Spleen (tissue), 11 donors: ENCODE measurements at regions not wholly inside any gene's neighbourhood (a gene's known extent, or its start where the extent isn't known, plus 50 kb on each side); places are given as distances from the start of the nearest gene placed in this dataset.

Experiments used
- DNase-seq: peaks from one replicate; pipeline ENCODE4 v3.0.0-alpha.2; 2020
- H3K27ac ChIP-seq, 8 donors: fragments of 200-600 bp; sonication (generic) in 7 of 8; 1 replicate in 4 of 8; 2 replicates in 4 of 8; pipeline versions ENCODE4 v1.5.0 to v1.8.0; 2016 to 2021; ENCODE audit warnings: inconsistent platforms in 4 of 8, mild to moderate bottlenecking in 4 of 8, moderate library complexity in 1 of 8
- H3K27me3 ChIP-seq, 7 donors: fragments of 200-600 bp; sonication (generic) in 6 of 7; replicated peaks in 1 of 7; 1 replicate in 4 of 7; 2 replicates in 3 of 7; pipeline versions ENCODE4 v1.5.0 to v1.8.0; 2016 to 2021; ENCODE audit warnings: inconsistent platforms in 3 of 7, mild to moderate bottlenecking in 1 of 7
- H3K36me3 ChIP-seq, 6 donors: fragments of 200-600 bp; sonication (generic) in 5 of 6; 1 replicate in 4 of 6; 2 replicates in 2 of 6; pipeline versions ENCODE4 v1.5.0 to v1.8.0; 2016 to 2021; ENCODE audit warnings: inconsistent platforms in 2 of 6
- H3K4me1 ChIP-seq, 6 donors: fragments of 200-600 bp; sonication (generic) in 5 of 6; 1 replicate in 3 of 6; 2 replicates in 3 of 6; pipeline versions ENCODE4 v1.5.0 to v1.8.0; 2016 to 2021; ENCODE audit warnings: inconsistent platforms in 3 of 6
- H3K4me3 ChIP-seq, 8 donors: fragments of 200-600 bp; sonication (generic) in 7 of 8; 1 replicate in 4 of 8; 2 replicates in 4 of 8; pipeline versions ENCODE4 v1.5.0 to v1.8.0; 2016 to 2021; ENCODE audit warnings: inconsistent platforms in 4 of 8, mild to moderate bottlenecking in 4 of 8, moderate library complexity in 2 of 8
- H3K9me3 ChIP-seq, 8 donors: fragments of 200-600 bp; sonication (generic) in 7 of 8; 1 replicate in 4 of 8; 2 replicates in 4 of 8; pipeline versions ENCODE4 v1.5.0 to v1.8.0; 2016 to 2021; ENCODE audit warnings: inconsistent platforms in 4 of 8
- POLR2A ChIP-seq, 3 donors: fragments of 450-650 bp; IDR thresholded peaks; one replicate each; pipeline ENCODE4 v1.5.1; 2017; ENCODE audit warnings: antibody characterized with exemption in 3 of 3, mild to moderate bottlenecking in 1 of 3
- POLR2AphosphoS5 ChIP-seq, 3 donors: sonication (generic); formaldehyde crosslinking; IDR thresholded peaks; one replicate each; pipeline ENCODE4 v1.5.1; 2017; ENCODE audit warnings: antibody characterized with exemption in 3 of 3
- WGBS, 5 donors: extraction: QIAGEN DNeasy Blood & Tissue Kit in 3 of 5; methylation state at CpG; one replicate each; pipeline versions ENCODE4 v1.1.5 to v1.1.7; 2013 to 2018; 5-methylcytosine and 5-hydroxymethylcytosine counted together
- intact Hi-C: fragments of 100-400 bp; cut with DNase I; formaldehyde crosslinking; loops from one replicate; pipeline ENCODE4 v1.15.0; 2023; ENCODE audit warnings: low total_unique reads
- TF ChIP-seq, protein P1 (sequence below), 11 experiments: fragments of 200-600 bp in 7 of 11; fragments of 450-650 bp in 4 of 11; sonication (generic) in 4 of 11; IDR thresholded peaks in 8 of 11; conservative IDR thresholded peaks in 3 of 11; 1 replicate in 7 of 11; 2 replicates in 4 of 11; pipeline versions ENCODE4 v1.4.0 to v1.8.0; 2016 to 2021; ENCODE audit warnings: antibody characterized with exemption in 11 of 11, inconsistent platforms in 4 of 11, mild to moderate bottlenecking in 1 of 11
- donor health status: healthy with polysubstance abuse.
- donor health status: DM: no; HTN: no; CAD: no; lungs with moderate emphysema.
- donor health status: DM: no; HTN: no; CAD: no.
- donor health status: Bipolar disorder and iron deficiency.
- donor health status: healthy.
- donor health status: DM: no; HTN: no; CAD: no.
- donor health status: DM: yes; HTN: yes; CAD: no.

DNA sequence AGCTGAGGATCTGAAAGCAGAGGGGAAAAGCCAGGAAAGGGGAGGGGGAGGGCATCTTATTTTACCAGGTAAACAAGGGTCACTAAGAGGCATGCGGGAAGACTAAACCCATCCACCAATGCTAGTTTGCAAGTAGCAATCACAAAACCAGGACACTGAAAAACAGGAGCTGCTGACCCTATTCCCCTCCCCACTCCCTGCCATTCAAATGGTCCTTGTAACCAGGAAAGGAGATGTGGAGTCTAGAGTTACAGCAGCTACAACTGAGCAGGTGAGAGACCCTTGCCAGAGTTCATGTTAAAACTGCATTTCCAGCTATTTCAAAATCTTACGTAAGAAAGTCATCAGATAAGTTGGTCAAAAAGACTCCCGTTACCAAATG is 85.3 kb upstream of the SIMC1 start:
- Histone ChIP-seq H3K4me3 (no peak overlapping the region), H3K9me3 (no peaks in the 10 kb centered on the region), H3K36me3 (no peaks in the 10 kb centered on the region), H3K27ac (no peak overlapping the region), H3K27me3 (peaks cover 0 to 4% (median 0%) of the 10 kb centered on the region in 7 donors), H3K4me1 (peaks cover 0 to 6% (median 0%) of the 10 kb centered on the region in 6 donors)
- WGBS, 5 donors: 82 to 95% (median 85%) methylated on average over 3 of the region's 3 CpGs
- TF ChIP-seq, protein P1, sequence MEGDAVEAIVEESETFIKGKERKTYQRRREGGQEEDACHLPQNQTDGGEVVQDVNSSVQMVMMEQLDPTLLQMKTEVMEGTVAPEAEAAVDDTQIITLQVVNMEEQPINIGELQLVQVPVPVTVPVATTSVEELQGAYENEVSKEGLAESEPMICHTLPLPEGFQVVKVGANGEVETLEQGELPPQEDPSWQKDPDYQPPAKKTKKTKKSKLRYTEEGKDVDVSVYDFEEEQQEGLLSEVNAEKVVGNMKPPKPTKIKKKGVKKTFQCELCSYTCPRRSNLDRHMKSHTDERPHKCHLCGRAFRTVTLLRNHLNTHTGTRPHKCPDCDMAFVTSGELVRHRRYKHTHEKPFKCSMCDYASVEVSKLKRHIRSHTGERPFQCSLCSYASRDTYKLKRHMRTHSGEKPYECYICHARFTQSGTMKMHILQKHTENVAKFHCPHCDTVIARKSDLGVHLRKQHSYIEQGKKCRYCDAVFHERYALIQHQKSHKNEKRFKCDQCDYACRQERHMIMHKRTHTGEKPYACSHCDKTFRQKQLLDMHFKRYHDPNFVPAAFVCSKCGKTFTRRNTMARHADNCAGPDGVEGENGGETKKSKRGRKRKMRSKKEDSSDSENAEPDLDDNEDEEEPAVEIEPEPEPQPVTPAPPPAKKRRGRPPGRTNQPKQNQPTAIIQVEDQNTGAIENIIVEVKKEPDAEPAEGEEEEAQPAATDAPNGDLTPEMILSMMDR (IDR thresholded peaks at IDR 0.05 in 8 of 11, conservative IDR thresholded peaks at IDR 0.05 in 3 of 11): no peak
- no peak for TF ChIP-seq POLR2AphosphoS5 (IDR thresholded peaks at IDR 0.05)
- no peak for TF ChIP-seq POLR2A (IDR thresholded peaks at IDR 0.05)
- no peak for DNase-seq
- intact Hi-C loops: no loop called here

DNA sequence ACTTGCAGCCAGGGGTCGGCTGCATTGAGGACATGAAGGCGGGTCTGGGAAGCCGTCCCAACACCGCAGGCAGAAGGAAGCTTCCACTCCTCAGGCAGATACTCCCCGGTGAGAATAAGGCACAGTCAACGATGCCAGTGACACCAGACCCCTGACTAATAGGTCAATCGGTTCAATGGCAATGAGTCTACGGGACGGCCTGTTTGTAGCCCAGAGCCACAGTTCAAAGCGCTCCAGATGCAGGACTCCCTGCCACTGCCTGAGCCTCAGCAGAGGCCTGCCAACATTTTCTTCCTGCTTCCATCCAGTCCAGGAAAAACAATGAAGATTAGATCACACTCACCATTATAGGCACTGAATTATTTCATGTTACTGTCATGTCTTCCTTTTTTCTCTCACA is 84.5 kb upstream of the SIMC1 start:
- Histone ChIP-seq H3K36me3 (no peaks in the 10 kb centered on the region), H3K27me3 (peaks cover 0 to 4% (median 0%) of the 10 kb centered on the region in 7 donors), H3K4me3 (no peak overlapping the region), H3K27ac (peak overlapping the region in 6 of 8 donors; percentile 0 to 52 (median 39)), H3K9me3 (no peaks in the 10 kb centered on the region), H3K4me1 (peaks cover 0 to 6% (median 0%) of the 10 kb centered on the region in 6 donors)
- DNase-seq: no peak
- 40 to 64% (median 58%) methylated on average over 10 of the region's 10 CpGs for WGBS, 5 donors
- TF ChIP-seq, protein P1 (IDR thresholded peaks at IDR 0.05 in 8 of 11, conservative IDR thresholded peaks at IDR 0.05 in 3 of 11): no peak
- TF ChIP-seq POLR2AphosphoS5 (IDR thresholded peaks at IDR 0.05): peak in 1 of 3 donors; percentile 20
- intact Hi-C loops: no loop called here

DNA sequence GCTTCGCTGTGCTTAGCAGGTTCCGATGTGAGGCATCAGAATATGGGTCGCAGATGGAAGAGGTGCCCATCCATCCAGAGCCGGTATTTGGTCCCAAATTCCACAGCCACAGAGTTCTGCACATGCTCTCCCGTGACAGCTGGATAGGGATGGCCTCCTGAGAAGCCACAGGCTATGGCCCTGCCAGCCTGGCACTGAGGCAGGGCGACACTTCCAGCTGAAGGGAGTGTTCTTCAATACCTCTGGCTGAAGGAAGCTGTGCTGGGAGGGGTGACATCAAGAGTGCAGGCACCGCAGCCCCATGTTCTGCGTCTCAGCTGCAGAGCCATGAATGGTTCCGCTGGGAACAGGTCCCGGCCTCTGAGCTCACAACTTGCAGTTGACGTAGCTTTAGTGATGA is 83.4 kb upstream of the SIMC1 start:
- Histone ChIP-seq H3K27me3 (peaks cover 0 to 4% (median 0%) of the 10 kb centered on the region in 7 donors), H3K4me1 (peaks cover 0 to 6% (median 0%) of the 10 kb centered on the region in 6 donors), H3K9me3 (no peaks in the 10 kb centered on the region), H3K4me3 (no peak overlapping the region), H3K27ac (peak overlapping the region in 1 of 8 donors; percentile 52), H3K36me3 (no peaks in the 10 kb centered on the region)
- WGBS, 5 donors: 80 to 95% (median 92%) methylated on average over 6 to 11 of the region's 11 CpGs
- intact Hi-C loops: no loop called here
- TF ChIP-seq POLR2A (IDR thresholded peaks at IDR 0.05) (no peak), POLR2AphosphoS5 (IDR thresholded peaks at IDR 0.05) (no peak)
- TF ChIP-seq, protein P1 (IDR thresholded peaks at IDR 0.05 in 8 of 11, conservative IDR thresholded peaks at IDR 0.05 in 3 of 11): no peak
- no peak for DNase-seq

DNA sequence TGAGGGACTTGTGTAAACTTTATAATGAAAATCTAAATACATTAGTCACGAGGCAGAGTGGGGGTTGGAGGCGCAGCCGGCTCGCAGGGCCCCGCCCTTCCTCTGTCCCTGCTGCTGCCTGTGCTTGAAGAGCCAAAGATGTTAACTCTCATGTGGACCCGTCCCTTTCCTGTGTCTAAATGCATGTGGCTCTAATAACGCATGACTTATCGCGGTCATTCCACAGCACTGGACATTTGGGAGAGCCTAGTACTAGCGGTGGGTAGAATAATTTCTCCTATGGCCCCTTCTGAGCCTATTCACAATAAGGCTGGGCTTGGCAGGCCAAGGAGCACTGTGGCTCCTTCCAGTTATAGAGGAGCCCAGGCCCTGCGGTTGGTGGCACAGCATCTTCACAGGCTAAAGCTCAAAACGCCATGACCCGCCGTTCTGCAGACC is 82.3 kb upstream of the SIMC1 start:
- WGBS, 5 donors: 65 to 75% (median 72%) methylated on average over 14 of the region's 14 CpGs
- H3K4me1 ChIP-seq: peaks cover 0 to 6% (median 0%) of the 10 kb centered on the region in 6 donors
- no peak overlapping the region for H3K27ac ChIP-seq
- intact Hi-C loops: no loop called here
- no peak for DNase-seq
- TF ChIP-seq, protein P1 (IDR thresholded peaks at IDR 0.05 in 8 of 11, conservative IDR thresholded peaks at IDR 0.05 in 3 of 11): no peak
- TF ChIP-seq POLR2A (IDR thresholded peaks at IDR 0.05) (no peak), POLR2AphosphoS5 (IDR thresholded peaks at IDR 0.05) (peak in 1 of 3 donors; percentile 45)
- peaks cover 0 to 4% (median 0%) of the 10 kb centered on the region in 8 donors for H3K9me3 ChIP-seq
- peaks cover 0 to 7% (median 0%) of the 10 kb centered on the region in 7 donors for H3K27me3 ChIP-seq
- H3K36me3 ChIP-seq: no peaks in the 10 kb centered on the region
- no peak overlapping the region for H3K4me3 ChIP-seq
